ENCODE measurements at regions not wholly inside any gene's neighbourhood (a gene's known extent, or its start where the extent isn't known, plus 50 kb on each side); places are given as distances from the start of the nearest gene placed in this dataset.

DNA sequence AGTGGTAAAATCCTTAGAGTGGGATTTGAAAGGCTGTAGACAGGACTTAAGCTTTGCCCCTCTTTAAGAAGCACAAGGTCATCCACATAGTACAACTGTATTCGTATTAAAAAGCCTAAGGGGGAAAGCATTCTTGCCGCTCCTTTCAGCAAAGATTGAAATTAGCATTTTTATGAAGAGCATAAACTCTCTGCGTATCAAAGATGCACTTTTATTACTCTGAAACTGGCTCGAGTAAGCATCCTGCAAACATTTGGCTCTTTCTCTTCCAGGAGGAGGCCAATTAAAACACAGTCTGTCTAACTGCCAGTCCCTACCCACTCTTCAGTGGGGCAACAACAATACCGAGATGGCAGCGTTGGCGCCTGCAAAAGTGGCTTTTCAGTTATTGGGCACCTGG is 192.5 kb upstream of the TPRG1 start:
- TF ChIP-seq, protein P1, sequence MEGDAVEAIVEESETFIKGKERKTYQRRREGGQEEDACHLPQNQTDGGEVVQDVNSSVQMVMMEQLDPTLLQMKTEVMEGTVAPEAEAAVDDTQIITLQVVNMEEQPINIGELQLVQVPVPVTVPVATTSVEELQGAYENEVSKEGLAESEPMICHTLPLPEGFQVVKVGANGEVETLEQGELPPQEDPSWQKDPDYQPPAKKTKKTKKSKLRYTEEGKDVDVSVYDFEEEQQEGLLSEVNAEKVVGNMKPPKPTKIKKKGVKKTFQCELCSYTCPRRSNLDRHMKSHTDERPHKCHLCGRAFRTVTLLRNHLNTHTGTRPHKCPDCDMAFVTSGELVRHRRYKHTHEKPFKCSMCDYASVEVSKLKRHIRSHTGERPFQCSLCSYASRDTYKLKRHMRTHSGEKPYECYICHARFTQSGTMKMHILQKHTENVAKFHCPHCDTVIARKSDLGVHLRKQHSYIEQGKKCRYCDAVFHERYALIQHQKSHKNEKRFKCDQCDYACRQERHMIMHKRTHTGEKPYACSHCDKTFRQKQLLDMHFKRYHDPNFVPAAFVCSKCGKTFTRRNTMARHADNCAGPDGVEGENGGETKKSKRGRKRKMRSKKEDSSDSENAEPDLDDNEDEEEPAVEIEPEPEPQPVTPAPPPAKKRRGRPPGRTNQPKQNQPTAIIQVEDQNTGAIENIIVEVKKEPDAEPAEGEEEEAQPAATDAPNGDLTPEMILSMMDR (IDR thresholded peaks at IDR 0.05): no peak
- TF ChIP-seq EZH2 (IDR thresholded peaks at IDR 0.05): no peak

Measured in neural progenitor cell (in vitro differentiated cells).